Adrenal gland (tissue), 5 donors: ENCODE measurements at regions not wholly inside any gene's neighbourhood (a gene's known extent, or its start where the extent isn't known, plus 50 kb on each side); places are given as distances from the start of the nearest gene placed in this dataset.

ENCODE experiments used
- CTCF ChIP-seq, 6 experiments: fragments of 450-650 bp in 4 of 6; fragments of 200-600 bp in 2 of 6; sonication (generic) in 1 of 6; IDR thresholded peaks; 1 replicate in 5 of 6; 2 replicates in 1 of 6; pipeline versions ENCODE4 v1.5.1 to v1.8.0; 2016 to 2021; ENCODE audit warnings: antibody characterized with exemption in 6 of 6, mild to moderate bottlenecking in 2 of 6, moderate library complexity in 1 of 6
- POLR2A ChIP-seq, 2 donors: fragments of 450-650 bp; IDR thresholded peaks; one replicate each; pipeline ENCODE4 v1.6.1; 2017; ENCODE audit warnings: antibody characterized with exemption in 2 of 2, mild to moderate bottlenecking in 2 of 2, moderate library complexity in 1 of 2
- donor health status: DM: no; HTN: no; CAD: no.

- no peak for TF ChIP-seq CTCF (IDR thresholded peaks at IDR 0.05)
- TF ChIP-seq POLR2A (IDR thresholded peaks at IDR 0.05), result no peak
These were observed 509.2 kb upstream of the MDFIC2 start for GRCh38 chr3:70821602-70822001.
